ENCODE measurements at regions not wholly inside any gene's neighbourhood (a gene's known extent, or its start where the extent isn't known, plus 50 kb on each side); places are given as distances from the start of the nearest gene placed in this dataset.

DNA sequence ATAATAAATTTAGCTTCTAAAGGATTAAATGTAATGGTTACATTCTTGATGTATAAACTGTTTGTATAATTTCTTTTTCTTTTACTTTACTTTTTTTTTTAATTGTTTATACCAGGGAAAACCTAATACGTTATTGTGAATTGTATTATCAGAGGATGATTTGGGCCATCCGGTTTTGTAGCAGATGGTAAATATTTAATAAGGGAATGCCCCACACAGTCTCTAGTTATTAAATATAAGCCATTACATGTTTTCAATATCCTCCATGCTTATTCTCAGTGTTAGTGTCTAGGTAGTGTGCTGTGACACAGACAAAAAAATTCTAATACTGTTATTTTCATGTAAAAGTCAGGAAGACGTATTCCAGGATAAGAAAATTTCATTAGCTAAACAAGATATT is 553.9 kb downstream of the ZNF804A start:
- no peak overlapping the region for H3K4me3 ChIP-seq (ENCODE audit: severe bottlenecking)
- no peaks in the 10 kb centered on the region for H3K36me3 ChIP-seq (ENCODE audit: low read depth)
- no peaks in the 10 kb centered on the region for H3K9me3 ChIP-seq (ENCODE audit: severe bottlenecking)
- H3K27me3 ChIP-seq (ENCODE audit: insufficient read depth, poor library complexity, severe bottlenecking), result no peaks in the 10 kb centered on the region
- DNase-seq (ENCODE audit: low spot score) (no peak), ATAC-seq (ENCODE audit: low read depth) (no peak)
- TF ChIP-seq, protein P1, sequence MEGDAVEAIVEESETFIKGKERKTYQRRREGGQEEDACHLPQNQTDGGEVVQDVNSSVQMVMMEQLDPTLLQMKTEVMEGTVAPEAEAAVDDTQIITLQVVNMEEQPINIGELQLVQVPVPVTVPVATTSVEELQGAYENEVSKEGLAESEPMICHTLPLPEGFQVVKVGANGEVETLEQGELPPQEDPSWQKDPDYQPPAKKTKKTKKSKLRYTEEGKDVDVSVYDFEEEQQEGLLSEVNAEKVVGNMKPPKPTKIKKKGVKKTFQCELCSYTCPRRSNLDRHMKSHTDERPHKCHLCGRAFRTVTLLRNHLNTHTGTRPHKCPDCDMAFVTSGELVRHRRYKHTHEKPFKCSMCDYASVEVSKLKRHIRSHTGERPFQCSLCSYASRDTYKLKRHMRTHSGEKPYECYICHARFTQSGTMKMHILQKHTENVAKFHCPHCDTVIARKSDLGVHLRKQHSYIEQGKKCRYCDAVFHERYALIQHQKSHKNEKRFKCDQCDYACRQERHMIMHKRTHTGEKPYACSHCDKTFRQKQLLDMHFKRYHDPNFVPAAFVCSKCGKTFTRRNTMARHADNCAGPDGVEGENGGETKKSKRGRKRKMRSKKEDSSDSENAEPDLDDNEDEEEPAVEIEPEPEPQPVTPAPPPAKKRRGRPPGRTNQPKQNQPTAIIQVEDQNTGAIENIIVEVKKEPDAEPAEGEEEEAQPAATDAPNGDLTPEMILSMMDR (IDR thresholded peaks at IDR 0.05; ENCODE audit: poor library complexity, severe bottlenecking), result no peak
- no peak overlapping the region for H3K27ac ChIP-seq (ENCODE audit: poor library complexity, severe bottlenecking)
- no peaks in the 10 kb centered on the region for H3K4me1 ChIP-seq (ENCODE audit: insufficient read depth, poor library complexity, severe bottlenecking)

DNA sequence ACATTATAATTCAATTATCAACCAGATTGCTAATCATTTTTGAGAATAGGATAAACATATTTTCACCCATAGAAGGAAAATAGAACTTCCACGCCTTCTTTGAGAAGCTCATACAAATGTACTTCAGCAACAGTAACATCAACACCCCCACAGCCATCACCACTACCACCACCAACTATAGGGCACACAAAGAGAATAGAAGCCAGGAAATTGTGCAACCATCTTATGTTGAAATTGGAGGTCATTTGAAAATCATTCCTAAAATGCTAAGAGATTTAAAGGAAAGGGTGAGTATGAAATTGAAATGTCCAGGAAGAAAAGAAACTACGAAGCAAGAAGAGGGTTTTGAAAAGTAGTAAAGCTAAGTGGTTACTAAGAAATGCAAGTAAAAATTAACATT is 563.4 kb downstream of the ZNF804A start:
- Histone ChIP-seq H3K9me3 (ENCODE audit: severe bottlenecking) (no peaks in the 10 kb centered on the region), H3K36me3 (ENCODE audit: low read depth) (no peaks in the 10 kb centered on the region), H3K27ac (ENCODE audit: poor library complexity, severe bottlenecking) (no peak overlapping the region), H3K27me3 (ENCODE audit: insufficient read depth, poor library complexity, severe bottlenecking) (no peaks in the 10 kb centered on the region), H3K4me1 (ENCODE audit: insufficient read depth, poor library complexity, severe bottlenecking) (no peaks in the 10 kb centered on the region), H3K4me3 (ENCODE audit: severe bottlenecking) (no peak overlapping the region)
- TF ChIP-seq, protein P1 (IDR thresholded peaks at IDR 0.05; ENCODE audit: poor library complexity, severe bottlenecking), result no peak
- ATAC-seq (ENCODE audit: low read depth) (no peak), DNase-seq (ENCODE audit: low spot score) (no peak)

DNA sequence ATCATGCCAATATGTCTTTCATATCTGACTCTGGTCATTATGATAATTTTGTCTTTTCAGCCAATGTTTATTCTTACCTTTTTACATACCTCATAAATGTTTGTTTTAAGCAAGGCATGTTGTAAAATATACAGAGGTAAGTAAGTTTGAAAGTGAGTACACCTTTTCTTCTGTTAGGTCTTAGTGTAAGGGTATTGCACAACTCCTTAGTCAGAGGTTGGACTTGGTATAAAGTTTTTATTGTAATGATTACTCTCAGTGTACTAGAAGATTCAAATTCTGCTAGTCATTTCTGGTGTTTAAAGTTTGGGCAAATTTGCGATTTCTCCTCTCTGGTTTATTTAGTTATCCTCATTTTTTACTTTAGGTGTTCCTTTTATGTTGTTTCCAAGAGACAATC is 564.3 kb upstream of the FSIP2 start:
- ATAC-seq (ENCODE audit: low read depth) (no peak), DNase-seq (ENCODE audit: low spot score) (no peak)
- Histone ChIP-seq H3K27ac (ENCODE audit: poor library complexity, severe bottlenecking) (no peak overlapping the region), H3K9me3 (ENCODE audit: severe bottlenecking) (no peaks in the 10 kb centered on the region), H3K27me3 (ENCODE audit: insufficient read depth, poor library complexity, severe bottlenecking) (no peaks in the 10 kb centered on the region), H3K4me1 (ENCODE audit: insufficient read depth, poor library complexity, severe bottlenecking) (no peaks in the 10 kb centered on the region), H3K36me3 (ENCODE audit: low read depth) (no peaks in the 10 kb centered on the region), H3K4me3 (ENCODE audit: severe bottlenecking) (no peak overlapping the region)
- TF ChIP-seq, protein P1 (IDR thresholded peaks at IDR 0.05; ENCODE audit: poor library complexity, severe bottlenecking), result no peak

DNA sequence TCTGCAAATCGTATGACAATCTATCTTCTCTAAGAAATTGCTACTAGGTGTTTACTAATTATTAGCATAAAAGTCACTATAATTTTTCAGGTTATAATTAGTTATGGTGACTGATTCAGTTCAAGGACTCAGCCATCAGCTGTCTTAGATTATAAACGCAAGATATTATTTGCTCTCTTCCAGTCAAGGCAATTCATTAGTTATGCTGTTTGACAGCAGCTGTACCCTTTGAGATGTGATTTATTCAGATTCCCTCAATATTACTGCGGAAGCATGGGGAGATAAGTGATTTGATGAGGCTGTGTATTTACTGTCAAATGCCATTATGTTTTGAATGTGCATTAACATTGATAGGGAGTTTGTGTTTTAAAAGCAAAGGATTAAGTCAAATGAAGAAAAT is 558.9 kb upstream of the FSIP2 start:
- TF ChIP-seq, protein P1 (IDR thresholded peaks at IDR 0.05; ENCODE audit: poor library complexity, severe bottlenecking), result no peak
- no peaks in the 10 kb centered on the region for H3K9me3 ChIP-seq (ENCODE audit: severe bottlenecking)
- H3K4me1 ChIP-seq (ENCODE audit: insufficient read depth, poor library complexity, severe bottlenecking), result no peaks in the 10 kb centered on the region
- H3K27ac ChIP-seq (ENCODE audit: poor library complexity, severe bottlenecking), result no peak overlapping the region
- no peak for ATAC-seq (ENCODE audit: low read depth)
- no peak overlapping the region for H3K4me3 ChIP-seq (ENCODE audit: severe bottlenecking)
- H3K27me3 ChIP-seq (ENCODE audit: insufficient read depth, poor library complexity, severe bottlenecking), result no peaks in the 10 kb centered on the region
- H3K36me3 ChIP-seq (ENCODE audit: low read depth), result no peaks in the 10 kb centered on the region
- no peak for DNase-seq (ENCODE audit: low spot score)

DNA sequence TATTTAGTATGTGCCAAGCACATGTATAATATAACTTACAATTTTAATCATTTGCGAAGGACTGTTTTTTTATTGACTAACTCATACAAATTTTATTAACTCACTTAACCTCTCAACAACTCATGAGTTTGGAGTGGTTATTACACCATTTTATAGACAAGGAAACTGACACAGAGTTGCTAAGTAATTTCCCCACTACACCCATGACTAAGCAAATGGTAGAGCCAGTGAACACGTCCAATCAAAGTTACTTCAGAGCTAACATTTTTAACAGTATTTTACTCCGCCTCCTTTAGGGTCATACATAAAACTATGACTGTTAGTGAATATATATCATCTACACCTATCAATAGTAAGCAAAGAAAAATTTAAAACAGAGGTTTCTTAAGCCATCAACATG is 556.7 kb upstream of the FSIP2 start:
- Histone ChIP-seq H3K27me3 (ENCODE audit: insufficient read depth, poor library complexity, severe bottlenecking) (no peaks in the 10 kb centered on the region), H3K27ac (ENCODE audit: poor library complexity, severe bottlenecking) (no peak overlapping the region), H3K9me3 (ENCODE audit: severe bottlenecking) (no peaks in the 10 kb centered on the region), H3K36me3 (ENCODE audit: low read depth) (no peaks in the 10 kb centered on the region), H3K4me3 (ENCODE audit: severe bottlenecking) (no peak overlapping the region), H3K4me1 (ENCODE audit: insufficient read depth, poor library complexity, severe bottlenecking) (no peaks in the 10 kb centered on the region)
- TF ChIP-seq, protein P1 (IDR thresholded peaks at IDR 0.05; ENCODE audit: poor library complexity, severe bottlenecking), result no peak
- no peak for ATAC-seq (ENCODE audit: low read depth)
- no peak for DNase-seq (ENCODE audit: low spot score)
